ENCODE measurements at regions not wholly inside any gene's neighbourhood (a gene's known extent, or its start where the extent isn't known, plus 50 kb on each side); places are given as distances from the start of the nearest gene placed in this dataset.
A peak's percentile ranks its signal among the peaks of the same experiment; 100 is the strongest.
"Not testable (repeated sequence)": the region's sequence is repeated elsewhere in the genome, so short reads cannot be mapped to it uniquely, and the experiment has no call there.

GRCh38 chr1:81509594-81509993 is 291.1 kb upstream of the ADGRL2 start:
- Histone ChIP-seq H3K27ac (no peak overlapping the region), H3K9me3 (no peaks in the 10 kb centered on the region), H3K4me3 (no peak overlapping the region), H3K4me1 (no peaks in the 10 kb centered on the region), H3K27me3 (no peaks in the 10 kb centered on the region), H3K36me3 (no peaks in the 10 kb centered on the region)
- DNase-seq = no peak
- TF ChIP-seq POLR2A (IDR thresholded peaks at IDR 0.05) = no peak
- no peak for TF ChIP-seq CTCF (IDR thresholded peaks at IDR 0.05)

DNA sequence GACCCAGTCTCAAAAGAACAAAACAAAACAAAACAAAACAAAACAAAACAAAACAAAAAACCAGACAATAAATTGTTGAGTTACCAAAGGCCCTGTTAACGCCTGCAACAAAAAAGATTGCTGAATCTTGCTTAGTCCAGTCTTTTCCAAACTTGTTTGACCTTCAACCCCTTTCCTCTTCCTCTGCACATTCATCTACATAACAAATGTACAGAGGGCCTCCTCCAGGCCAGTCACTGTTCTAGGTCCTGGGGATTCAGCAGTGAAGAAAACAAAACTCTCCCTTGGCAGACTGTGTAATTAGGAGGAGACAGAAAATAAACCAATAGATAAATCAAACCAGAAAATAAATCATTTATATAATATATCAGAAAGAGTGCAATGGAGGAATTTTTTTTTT is 294.0 kb upstream of the ADGRL2 start:
- Histone ChIP-seq H3K27me3 (no peaks in the 10 kb centered on the region), H3K27ac (peak overlapping the region in 1 of 4 donors; percentile 13), H3K4me1 (no peaks in the 10 kb centered on the region), H3K36me3 (no peaks in the 10 kb centered on the region), H3K9me3 (no peaks in the 10 kb centered on the region), H3K4me3 (no peak overlapping the region)
- TF ChIP-seq POLR2A (IDR thresholded peaks at IDR 0.05) = no peak
- no peak for TF ChIP-seq CTCF (IDR thresholded peaks at IDR 0.05)
- no peak for DNase-seq

DNA sequence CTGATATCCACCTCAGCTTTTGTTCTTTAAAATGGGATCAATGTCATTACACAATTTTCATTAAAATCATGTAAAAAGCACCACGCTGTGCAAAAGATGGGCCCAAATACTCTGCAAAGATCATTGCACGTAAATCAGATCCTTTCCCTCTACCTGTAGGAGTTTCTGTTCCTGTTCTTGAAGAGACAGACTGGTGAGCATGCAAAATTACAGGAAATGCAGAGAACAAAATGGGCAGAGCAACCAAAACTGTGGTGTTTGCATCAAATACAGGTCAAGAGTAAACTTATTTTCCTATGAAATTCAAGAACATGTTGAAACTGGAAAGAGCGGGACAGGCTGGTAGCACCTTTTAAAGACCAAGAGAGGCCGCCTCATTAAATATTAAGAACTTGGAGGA is 294.9 kb upstream of the ADGRL2 start:
- TF ChIP-seq CTCF (IDR thresholded peaks at IDR 0.05) (no peak), POLR2A (IDR thresholded peaks at IDR 0.05) (no peak)
- DNase-seq = no peak
- H3K4me1 ChIP-seq = no peaks in the 10 kb centered on the region
- H3K27me3 ChIP-seq = no peaks in the 10 kb centered on the region
- no peaks in the 10 kb centered on the region for H3K36me3 ChIP-seq
- H3K27ac ChIP-seq = peak overlapping the region in 1 of 4 donors; percentile 13
- H3K4me3 ChIP-seq = no peak overlapping the region
- no peaks in the 10 kb centered on the region for H3K9me3 ChIP-seq

DNA sequence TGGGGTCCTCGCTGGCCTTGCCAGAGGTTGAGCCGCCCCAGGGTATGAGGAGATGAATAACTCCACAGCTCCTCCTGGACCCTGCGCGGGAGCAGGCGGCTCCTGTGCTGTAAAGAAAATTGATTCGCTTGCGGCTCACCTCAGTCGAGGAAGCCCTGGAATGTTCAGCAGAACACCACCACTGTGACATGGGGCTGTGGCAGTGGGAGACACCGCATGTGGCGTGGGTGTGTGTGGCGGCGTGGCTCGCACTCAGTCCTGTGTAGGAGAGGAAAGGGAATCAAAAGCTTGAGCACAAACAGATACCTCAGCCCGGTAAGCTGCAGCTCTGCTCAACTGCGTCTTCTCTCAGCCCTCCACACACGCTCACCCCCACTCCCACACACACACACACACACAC is 295.9 kb upstream of the ADGRL2 start:
- H3K27me3 ChIP-seq, H3K9me3 ChIP-seq, H3K4me1 ChIP-seq, DNase-seq, H3K36me3 ChIP-seq, H3K4me3 ChIP-seq, H3K27ac ChIP-seq: not testable (repeated sequence)

DNA sequence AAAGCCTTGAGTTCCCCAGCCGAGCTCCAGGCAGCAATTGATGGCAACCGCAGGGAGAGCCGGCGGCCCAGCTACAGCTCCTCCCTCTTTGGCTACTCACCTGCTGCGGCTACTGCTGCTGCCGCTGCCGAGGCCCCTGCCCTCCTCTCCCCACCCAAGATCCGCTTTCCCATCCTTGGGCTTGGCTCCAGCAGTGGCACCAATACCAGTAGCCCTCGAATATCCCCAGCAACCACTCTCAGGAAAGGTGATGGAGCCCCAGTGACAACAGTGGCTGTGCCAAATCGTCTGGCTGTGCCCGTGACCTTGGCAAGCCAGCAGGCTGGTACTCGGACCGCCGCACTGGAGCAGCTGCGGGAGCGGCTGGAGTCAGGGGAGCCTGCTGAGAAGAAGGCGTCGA is 298.0 kb upstream of the ADGRL2 start:
- H3K9me3 ChIP-seq, H3K36me3 ChIP-seq, H3K27ac ChIP-seq, DNase-seq, H3K27me3 ChIP-seq, H3K4me3 ChIP-seq, H3K4me1 ChIP-seq: not testable (repeated sequence)

- H3K27me3 ChIP-seq, H3K9me3 ChIP-seq, H3K36me3 ChIP-seq, H3K4me1 ChIP-seq, H3K4me3 ChIP-seq, H3K27ac ChIP-seq, DNase-seq: not testable (repeated sequence)
Measured at GRCh38 chr1:81501485-81501884, 299.2 kb upstream of the ADGRL2 start.

- Histone ChIP-seq H3K27ac (no peak overlapping the region), H3K27me3 (no peaks in the 10 kb centered on the region), H3K4me3 (no peak overlapping the region), H3K9me3 (no peaks in the 10 kb centered on the region), H3K4me1 (no peaks in the 10 kb centered on the region), H3K36me3 (no peaks in the 10 kb centered on the region)
- no peak for DNase-seq
- TF ChIP-seq CTCF (IDR thresholded peaks at IDR 0.05) (no peak), POLR2A (IDR thresholded peaks at IDR 0.05) (no peak)
Measured at GRCh38 chr1:81499487-81499886, 301.2 kb upstream of the ADGRL2 start.
